OCI-LY7 (cell line): ENCODE measurements at regions not wholly inside any gene's neighbourhood (a gene's known extent, or its start where the extent isn't known, plus 50 kb on each side); places are given as distances from the start of the nearest gene placed in this dataset.

Experiments
- BruUV-seq: library from RNA; stranded (reverse); fragments of 400-500 nt; replicated peaks from 2 replicates; lab custom pipeline; 2021; lab: Mats Ljungman, UMichigan
- CTCF ChIA-PET: fragments of 300-600 bp; sonication (Branson Sonifier 250); formaldehyde crosslinking; loops from one replicate; lab custom pipeline; 2022; ENCODE audit warnings: antibody characterized with exemption; ENCODE audit not compliant: unreplicated experiment; lab: Charles Lee
- POLR2A ChIA-PET: fragments of 300-600 bp; sonication (Branson Sonifier 250); formaldehyde crosslinking; loops from one replicate; lab custom pipeline; 2022; ENCODE audit warnings: antibody characterized with exemption; lab: Charles Lee
- DNase-seq: peaks from one replicate; pipeline ENCODE4 v3.0.0-alpha.2; 2015; ENCODE audit warnings: low spot score
- H2AFZ ChIP-seq: fragments of 200-600 bp; sonication (generic), shearing (Covaris generic); 2 replicates; pipeline ENCODE4 v1.6.1; 2014; ENCODE audit warnings: mild to moderate bottlenecking, antibody characterized with exemption, low read length, moderate library complexity
- H3K27ac ChIP-seq: fragments of 200-600 bp; sonication (generic); 2 replicates; pipeline ENCODE4 v1.5.1; 2014; ENCODE audit warnings: mixed run types, low read depth, mild to moderate bottlenecking, moderate library complexity, low read length, inconsistent platforms; ENCODE audit not compliant: poor library complexity, severe bottlenecking
- H3K36me3 ChIP-seq: fragments of 200-600 bp; sonication (generic); 2 replicates; pipeline ENCODE4 v1.6.1; 2014; ENCODE audit warnings: mild to moderate bottlenecking, antibody characterized with exemption, low read length, moderate library complexity, mixed read lengths; ENCODE audit not compliant: insufficient read depth
- H3K4me1 ChIP-seq: fragments of 200-600 bp; sonication (generic); 2 replicates; pipeline ENCODE4 v1.5.1; 2014; ENCODE audit warnings: mild to moderate bottlenecking, low read length; ENCODE audit not compliant: insufficient read depth, poor library complexity, severe bottlenecking
- H3K4me2 ChIP-seq: fragments of 200-600 bp; sonication (generic); 2 replicates; pipeline ENCODE4 v1.6.1; 2014; ENCODE audit warnings: mild to moderate bottlenecking, low read length
- H3K4me3 ChIP-seq: fragments of 200-600 bp; sonication (generic); 2 replicates; pipeline ENCODE4 v1.5.1; 2014; ENCODE audit warnings: mild to moderate bottlenecking, low read depth, low read length; ENCODE audit not compliant: poor library complexity, severe bottlenecking
- H3K79me2 ChIP-seq: fragments of 200-600 bp; sonication (generic); 2 replicates; pipeline ENCODE4 v1.6.1; 2016; ENCODE audit warnings: low read depth, mild to moderate bottlenecking, low read length, moderate library complexity, mixed read lengths; ENCODE audit not compliant: insufficient read depth
- H3K9me2 ChIP-seq: fragments of 200-600 bp; sonication (generic); 2 replicates; pipeline ENCODE4 v1.6.1; 2016; ENCODE audit warnings: mild to moderate bottlenecking, low read length, mixed read lengths; ENCODE audit not compliant: insufficient read depth
- H3K9me3 ChIP-seq: fragments of 200-600 bp; sonication (generic); 2 replicates; pipeline ENCODE4 v1.6.1; 2014; ENCODE audit warnings: mild to moderate bottlenecking, mixed run types, low read length, mixed read lengths
- H4K20me1 ChIP-seq: fragments of 200-600 bp; sonication (generic); 2 replicates; pipeline ENCODE4 v1.6.1; 2014; ENCODE audit warnings: mild to moderate bottlenecking, antibody characterized with exemption, low read length, moderate library complexity, mixed read lengths; ENCODE audit not compliant: insufficient read depth
- EZH2phosphoT487 ChIP-seq: fragments of 200-600 bp; sonication (generic); IDR thresholded peaks from 2 replicates; pipeline ENCODE4 v1.6.1; 2018; ENCODE audit warnings: low read depth, borderline replicate concordance, mild to moderate bottlenecking, mixed run types, antibody characterized with exemption, low read length, moderate library complexity, mixed read lengths
- intact Hi-C: fragments of 100-400 bp; cut with micrococcal nuclease; formaldehyde crosslinking; loops from one replicate; pipeline ENCODE4 v1.10.0; 2022; ENCODE audit not compliant: unreplicated experiment
- TF ChIP-seq, protein P1 (sequence below): fragments of 200-600 bp; sonication (generic); conservative IDR thresholded peaks from 2 replicates; pipeline ENCODE4 v1.5.1; 2014; ENCODE audit warnings: mild to moderate bottlenecking, antibody characterized with exemption, low read length, moderate library complexity, mixed read lengths

DNA sequence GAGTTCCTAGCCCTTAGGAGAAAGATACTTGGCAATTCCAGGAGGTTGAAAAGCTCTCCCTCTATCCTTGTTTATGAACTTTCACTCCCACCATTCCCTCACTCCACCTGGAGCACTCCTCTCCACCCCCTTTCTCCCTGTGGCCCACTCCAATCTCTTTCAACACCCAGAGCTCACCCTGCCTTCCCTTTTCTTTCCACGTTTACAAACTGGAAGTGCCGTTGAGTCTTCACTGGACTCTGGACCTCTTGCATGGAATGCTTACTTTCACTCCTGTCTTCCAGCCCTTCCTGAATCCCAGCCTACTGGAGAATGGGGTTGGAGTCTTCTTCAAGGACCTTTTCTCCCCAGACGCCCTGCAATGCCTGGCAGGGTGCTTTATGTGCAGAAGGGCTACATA is 198.5 kb downstream of the RHOU start:
- H2AFZ ChIP-seq = no peak overlapping the region
- no peak overlapping the region for H3K4me2 ChIP-seq
- H3K4me1 ChIP-seq = peaks cover 5% of the 10 kb centered on the region
- ChIA-PET CTCF (no interaction called here), POLR2A (interaction anchor here (0.6 kb wide), 1 partner anchor 459 kb away, joined by 3 read pairs; no protein-coding TSS in a partner anchor)
- H3K9me3 ChIP-seq = no peaks in the 10 kb centered on the region
- DNase-seq = no peak
- no TSS peak for BruUV-seq
- intact Hi-C loops = no loop called here
- no peak overlapping the region for H3K27ac ChIP-seq
- no peak for TF ChIP-seq EZH2phosphoT487
- TF ChIP-seq, protein P1, sequence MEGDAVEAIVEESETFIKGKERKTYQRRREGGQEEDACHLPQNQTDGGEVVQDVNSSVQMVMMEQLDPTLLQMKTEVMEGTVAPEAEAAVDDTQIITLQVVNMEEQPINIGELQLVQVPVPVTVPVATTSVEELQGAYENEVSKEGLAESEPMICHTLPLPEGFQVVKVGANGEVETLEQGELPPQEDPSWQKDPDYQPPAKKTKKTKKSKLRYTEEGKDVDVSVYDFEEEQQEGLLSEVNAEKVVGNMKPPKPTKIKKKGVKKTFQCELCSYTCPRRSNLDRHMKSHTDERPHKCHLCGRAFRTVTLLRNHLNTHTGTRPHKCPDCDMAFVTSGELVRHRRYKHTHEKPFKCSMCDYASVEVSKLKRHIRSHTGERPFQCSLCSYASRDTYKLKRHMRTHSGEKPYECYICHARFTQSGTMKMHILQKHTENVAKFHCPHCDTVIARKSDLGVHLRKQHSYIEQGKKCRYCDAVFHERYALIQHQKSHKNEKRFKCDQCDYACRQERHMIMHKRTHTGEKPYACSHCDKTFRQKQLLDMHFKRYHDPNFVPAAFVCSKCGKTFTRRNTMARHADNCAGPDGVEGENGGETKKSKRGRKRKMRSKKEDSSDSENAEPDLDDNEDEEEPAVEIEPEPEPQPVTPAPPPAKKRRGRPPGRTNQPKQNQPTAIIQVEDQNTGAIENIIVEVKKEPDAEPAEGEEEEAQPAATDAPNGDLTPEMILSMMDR = no peak
- H4K20me1 ChIP-seq = no peaks in the 10 kb centered on the region
- H3K4me3 ChIP-seq = no peak overlapping the region
- H3K9me2 ChIP-seq = no peaks in the 10 kb centered on the region
- H3K79me2 ChIP-seq = no peaks in the 10 kb centered on the region
- no peaks in the 10 kb centered on the region for H3K36me3 ChIP-seq

DNA sequence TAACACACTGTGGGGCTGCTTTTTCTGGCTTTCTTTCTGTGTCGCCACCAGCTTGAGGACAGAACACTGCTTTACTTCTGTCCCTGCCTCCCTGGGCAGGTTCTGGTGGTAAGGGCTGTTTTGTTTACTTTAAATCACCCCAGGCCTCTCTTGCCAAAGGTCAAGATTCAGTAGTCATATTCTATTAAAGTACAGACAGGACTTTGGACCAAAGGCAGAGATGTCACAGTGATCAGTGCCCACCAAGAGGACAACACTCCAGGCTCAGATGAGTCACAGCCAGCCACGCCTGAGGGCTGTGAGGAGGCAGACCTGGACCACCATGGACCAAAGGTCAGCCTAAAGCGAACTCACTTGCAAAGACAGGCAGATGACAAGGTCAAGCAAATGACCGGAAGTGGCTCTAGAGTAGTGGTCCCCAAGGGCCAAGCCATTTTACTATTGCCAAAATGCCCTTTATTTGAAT is 200.0 kb downstream of the RHOU start:
- no peak overlapping the region for H3K4me2 ChIP-seq
- intact Hi-C loops = no loop called here
- CTCF ChIA-PET = no interaction called here

DNA sequence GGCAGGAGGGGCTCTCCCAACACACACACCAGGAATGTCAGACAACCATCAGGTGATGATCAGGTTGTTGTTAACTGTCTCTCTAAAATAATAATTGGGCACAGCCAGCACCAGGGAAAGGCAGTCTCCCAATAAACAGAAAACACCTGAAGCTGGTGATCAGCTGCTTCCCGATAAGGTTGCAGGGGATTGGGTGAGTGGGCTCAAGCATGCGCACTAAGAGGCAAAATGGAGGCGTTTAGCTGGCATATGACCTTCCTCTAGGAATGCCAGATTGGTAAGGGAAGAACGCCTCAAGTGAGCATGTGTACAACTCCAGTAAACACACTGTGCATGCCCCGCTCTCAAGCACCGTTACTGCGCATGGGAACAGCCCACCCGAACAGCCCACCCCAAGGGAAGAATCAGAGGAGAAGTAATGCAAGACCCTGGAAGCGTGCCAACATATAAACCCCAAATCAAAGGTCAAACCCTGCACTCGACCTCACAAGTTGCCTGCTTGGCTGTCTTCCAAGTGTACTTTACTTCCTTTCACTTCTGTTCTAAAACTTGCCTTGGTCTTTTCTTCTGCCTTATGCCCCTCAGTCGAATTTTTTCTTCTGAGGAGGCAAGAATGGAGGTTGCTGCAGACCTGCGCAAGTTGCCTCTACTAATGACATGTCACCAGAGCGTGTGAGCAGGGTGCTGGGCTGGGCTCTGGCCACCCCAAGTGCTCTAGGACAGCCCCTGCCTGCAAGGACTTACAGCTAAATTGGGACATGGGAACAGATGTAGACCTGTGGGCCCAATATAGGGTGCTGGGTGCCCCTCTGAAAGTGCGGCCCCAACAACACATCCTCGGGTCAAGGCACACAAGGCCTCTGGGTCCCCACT is 200.8 kb downstream of the RHOU start:
- CTCF ChIA-PET = no interaction called here
- H3K4me2 ChIP-seq = no peak overlapping the region

More for the DNA sequence above, 200.0 kb downstream of the RHOU start:
- Histone ChIP-seq H2AFZ (no peak overlapping the region), H4K20me1 (no peaks in the 10 kb centered on the region), H3K79me2 (no peaks in the 10 kb centered on the region), H3K36me3 (no peaks in the 10 kb centered on the region), H3K9me3 (no peaks in the 10 kb centered on the region), H3K4me1 (peaks cover 6% of the 10 kb centered on the region), H3K27ac (no peak overlapping the region), H3K4me3 (no peak overlapping the region), H3K9me2 (no peaks in the 10 kb centered on the region)
- no peak for DNase-seq
- no TSS peak for BruUV-seq
- POLR2A ChIA-PET = no interaction called here
- no peak for TF ChIP-seq EZH2phosphoT487

More for the DNA sequence above, 200.8 kb downstream of the RHOU start:
- no peaks in the 10 kb centered on the region for H3K36me3 ChIP-seq
- no peaks in the 10 kb centered on the region for H4K20me1 ChIP-seq
- no peaks in the 10 kb centered on the region for H3K9me2 ChIP-seq
- TF ChIP-seq, protein P1 = no peak
- TF ChIP-seq EZH2phosphoT487 = no peak
- intact Hi-C loops = no loop called here
- peaks cover 6% of the 10 kb centered on the region for H3K4me1 ChIP-seq
- H3K4me3 ChIP-seq = no peak overlapping the region
- POLR2A ChIA-PET = interaction anchor here (0.6 kb wide), 1 partner anchor 157 kb away, joined by 3 read pairs; no protein-coding TSS in a partner anchor
- no peak overlapping the region for H2AFZ ChIP-seq
- H3K9me3 ChIP-seq = no peaks in the 10 kb centered on the region
- no peak for DNase-seq
- no peaks in the 10 kb centered on the region for H3K79me2 ChIP-seq
- H3K27ac ChIP-seq = no peak overlapping the region
- BruUV-seq = no TSS peak
